CD4-positive, alpha-beta memory T cell (primary cell): ENCODE measurements at regions not wholly inside any gene's neighbourhood (a gene's known extent, or its start where the extent isn't known, plus 50 kb on each side); places are given as distances from the start of the nearest gene placed in this dataset.

Source experiments
- CTCF ChIA-PET: fragments of 350-600 bp; sonication (Branson Sonifier 250); formaldehyde crosslinking; loops from one replicate; lab custom pipeline; 2021; ENCODE audit warnings: inconsistent platforms; ENCODE audit not compliant: partially characterized antibody; lab: Charles Lee
- POLR2A ChIA-PET: fragments of 350-600 bp; sonication (Branson Sonifier 250); formaldehyde crosslinking; loops from one replicate; lab custom pipeline; 2021; ENCODE audit not compliant: partially characterized antibody; lab: Charles Lee
- DNase-seq, 5 donors: peaks; one replicate each; pipeline versions ENCODE4 v3.0.0 to v3.0.0-alpha.2; 2020 to 2022; ENCODE audit warnings: mixed read lengths in 1 of 5
- H3K27ac ChIP-seq: one replicate; pipeline ENCODE4 v1.7.0; 2013; ENCODE audit warnings: low read depth, low read length
- H3K27me3 ChIP-seq: 2 replicates; pipeline ENCODE4 v1.7.0; 2013; ENCODE audit warnings: mild to moderate bottlenecking, low read length, moderate library complexity; ENCODE audit not compliant: insufficient read depth
- H3K36me3 ChIP-seq: 2 replicates; pipeline ENCODE4 v1.7.0; 2013; ENCODE audit warnings: mild to moderate bottlenecking, low read length, moderate library complexity; ENCODE audit not compliant: insufficient read depth
- H3K4me1 ChIP-seq: 2 replicates; pipeline ENCODE4 v1.7.0; 2013; ENCODE audit warnings: mild to moderate bottlenecking, low read length, moderate library complexity; ENCODE audit not compliant: insufficient read depth
- H3K4me3 ChIP-seq, 2 donors: one replicate each; pipeline ENCODE4 v1.7.0; 2013; ENCODE audit warnings: low read length in 2 of 2, mild to moderate bottlenecking in 1 of 2
- H3K9me3 ChIP-seq, 2 donors: one replicate each; pipeline ENCODE4 v1.7.0; 2013; ENCODE audit warnings: low read length in 2 of 2, control low read depth in 1 of 2; ENCODE audit not compliant: control insufficient read depth in 1 of 2
- H3K27ac Mint-ChIP-seq, 7 donors: one replicate each; pipeline ENCODE4 v1.8.0; 2020 to 2021; ENCODE audit warnings: mixed read lengths in 7 of 7, mild to moderate bottlenecking in 6 of 7, inconsistent platforms in 3 of 7, moderate library complexity in 3 of 7
- H3K27me3 Mint-ChIP-seq, 2 donors: one replicate each; pipeline ENCODE4 v1.8.0; 2020 to 2021; ENCODE audit warnings: mixed read lengths in 2 of 2
- H3K36me3 Mint-ChIP-seq, 2 donors: one replicate each; pipeline ENCODE4 v1.8.0; 2020 to 2021; ENCODE audit warnings: mixed read lengths in 2 of 2, inconsistent platforms in 1 of 2, mild to moderate bottlenecking in 1 of 2
- H3K4me1 Mint-ChIP-seq, 4 donors: one replicate each; pipeline ENCODE4 v1.8.0; 2020 to 2021; ENCODE audit warnings: mixed read lengths in 4 of 4, mild to moderate bottlenecking in 1 of 4
- H3K4me3 Mint-ChIP-seq, 8 donors: one replicate each; pipeline ENCODE4 v1.8.0; 2020 to 2021; ENCODE audit warnings: mixed read lengths in 8 of 8, mild to moderate bottlenecking in 7 of 8, moderate library complexity in 6 of 8, inconsistent platforms in 3 of 8
- H3K9me3 Mint-ChIP-seq, 8 donors: one replicate each; pipeline ENCODE4 v1.8.0; 2020 to 2021; ENCODE audit warnings: mixed read lengths in 8 of 8, mild to moderate bottlenecking in 5 of 8, inconsistent platforms in 3 of 8, moderate library complexity in 1 of 8
- intact Hi-C: fragments of 100-400 bp; cut with micrococcal nuclease; formaldehyde crosslinking; loops from one replicate; pipeline ENCODE4 v1.15.1; 2023

DNA sequence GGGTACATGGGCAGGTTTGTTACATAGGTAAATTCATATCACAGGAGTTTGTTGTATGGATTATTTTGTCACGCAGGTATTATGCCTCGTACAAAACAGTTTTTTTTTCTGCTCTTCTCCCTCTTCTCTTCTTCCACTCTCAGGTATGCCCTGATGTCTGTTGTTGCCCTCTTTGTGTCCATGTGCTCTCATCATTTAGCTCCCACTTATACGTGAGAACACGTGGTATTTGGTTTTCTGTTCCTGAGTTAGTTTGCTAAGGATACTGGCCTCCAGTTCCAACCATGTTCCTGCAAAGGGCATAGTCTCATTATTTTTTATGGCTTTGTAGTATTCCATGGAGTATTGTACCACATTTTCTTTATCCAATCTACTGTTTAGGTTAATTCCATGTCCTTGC, 65.7 kb downstream of the UNC5CL start:
- Mint-ChIP-seq H3K4me3 (no peak overlapping the region), H3K36me3 (no peaks in the 10 kb centered on the region), H3K4me1 (no peaks in the 10 kb centered on the region), H3K27ac (no peak overlapping the region), H3K27me3 (peaks cover 26 to 40% of the 10 kb centered on the region in 2 donors), H3K9me3 (peaks cover 0 to 16% (median 6%) of the 10 kb centered on the region in 8 donors)
- no peak for DNase-seq
- Histone ChIP-seq H3K9me3 (no peaks in the 10 kb centered on the region), H3K27ac (no peak overlapping the region), H3K27me3 (no peaks in the 10 kb centered on the region), H3K36me3 (no peaks in the 10 kb centered on the region), H3K4me1 (no peaks in the 10 kb centered on the region), H3K4me3 (no peak overlapping the region)
- CTCF ChIA-PET: no interaction called here
- intact Hi-C loops: no loop called here
- POLR2A ChIA-PET: no interaction called here

DNA sequence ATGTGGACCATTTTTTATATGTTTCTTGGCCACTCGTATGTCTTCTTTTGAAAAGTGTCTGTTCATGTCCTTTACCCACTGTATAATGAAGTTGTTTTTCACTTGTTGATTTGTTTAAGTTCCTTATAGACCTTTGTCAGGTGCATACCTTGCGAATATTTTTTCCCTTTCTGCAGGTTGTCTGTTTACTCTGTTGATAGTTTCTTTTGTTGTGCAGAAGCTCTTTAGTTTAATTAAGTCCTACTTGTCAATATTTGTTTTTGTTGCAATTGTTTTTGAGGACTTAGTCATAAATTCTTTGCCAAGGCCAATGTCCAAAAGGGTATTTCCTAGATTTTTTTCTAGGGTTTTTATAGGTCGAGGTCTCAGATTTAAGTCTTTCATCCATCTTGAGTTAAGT, 66.2 kb downstream of the UNC5CL start:
- no peak for DNase-seq
- no peaks in the 10 kb centered on the region for H3K36me3 Mint-ChIP-seq
- intact Hi-C loops: no loop called here
- no peaks in the 10 kb centered on the region for H3K4me1 ChIP-seq
- H3K27ac Mint-ChIP-seq: no peak overlapping the region
- POLR2A ChIA-PET: no interaction called here
- CTCF ChIA-PET: no interaction called here
- H3K9me3 Mint-ChIP-seq: peaks cover 0 to 16% (median 6%) of the 10 kb centered on the region in 8 donors
- H3K4me3 Mint-ChIP-seq: no peak overlapping the region
- no peaks in the 10 kb centered on the region for H3K4me1 Mint-ChIP-seq
- H3K27me3 ChIP-seq: no peaks in the 10 kb centered on the region
- no peak overlapping the region for H3K4me3 ChIP-seq
- no peaks in the 10 kb centered on the region for H3K36me3 ChIP-seq
- H3K27ac ChIP-seq: no peak overlapping the region
- peaks cover 24 to 40% of the 10 kb centered on the region in 2 donors for H3K27me3 Mint-ChIP-seq
- H3K9me3 ChIP-seq: no peaks in the 10 kb centered on the region

- H3K9me3 ChIP-seq: no peaks in the 10 kb centered on the region
- no peak overlapping the region for H3K27ac ChIP-seq
- H3K4me3 ChIP-seq: no peak overlapping the region
- intact Hi-C loops: no loop called here
- Mint-ChIP-seq H3K27ac (no peak overlapping the region), H3K9me3 (peaks cover 0 to 16% (median 6%) of the 10 kb centered on the region in 8 donors), H3K4me3 (no peak overlapping the region), H3K36me3 (no peaks in the 10 kb centered on the region), H3K27me3 (peaks cover 22 to 37% of the 10 kb centered on the region in 2 donors), H3K4me1 (no peaks in the 10 kb centered on the region)
- ChIA-PET CTCF (no interaction called here), POLR2A (no interaction called here)
- H3K4me1 ChIP-seq: no peaks in the 10 kb centered on the region
- no peaks in the 10 kb centered on the region for H3K36me3 ChIP-seq
- H3K27me3 ChIP-seq: no peaks in the 10 kb centered on the region
- no peak for DNase-seq
Observed at GRCh38 chr6:40972190-40972589, 66.8 kb downstream of the UNC5CL start.

- POLR2A ChIA-PET: no interaction called here
- no peaks in the 10 kb centered on the region for H3K36me3 Mint-ChIP-seq
- H3K9me3 Mint-ChIP-seq: peaks cover 0 to 8% (median 5%) of the 10 kb centered on the region in 8 donors
- DNase-seq: no peak
- Histone ChIP-seq H3K27me3 (no peaks in the 10 kb centered on the region), H3K9me3 (no peaks in the 10 kb centered on the region), H3K4me1 (no peaks in the 10 kb centered on the region), H3K36me3 (no peaks in the 10 kb centered on the region), H3K27ac (no peak overlapping the region), H3K4me3 (no peak overlapping the region)
- CTCF ChIA-PET: interaction anchor here (1.4 kb wide), 1 partner anchor 9 kb away, joined by 3 read pairs; no protein-coding TSS in a partner anchor
- no peak overlapping the region for H3K4me3 Mint-ChIP-seq
- H3K27ac Mint-ChIP-seq: no peak overlapping the region
- H3K4me1 Mint-ChIP-seq: no peaks in the 10 kb centered on the region
- H3K27me3 Mint-ChIP-seq: peaks cover 6 to 14% of the 10 kb centered on the region in 2 donors
- intact Hi-C loops: no loop called here
Observed at GRCh38 chr6:40968620-40969164, 70.3 kb downstream of the UNC5CL start.

- Mint-ChIP-seq H3K27ac (no peak overlapping the region), H3K4me1 (peaks cover 0 to 4% (median 2%) of the 10 kb centered on the region in 4 donors), H3K9me3 (no peaks in the 10 kb centered on the region), H3K36me3 (no peaks in the 10 kb centered on the region), H3K4me3 (no peak overlapping the region), H3K27me3 (peaks cover 1 to 7% of the 10 kb centered on the region in 2 donors)
- H3K4me3 ChIP-seq: no peak overlapping the region
- intact Hi-C loops: no loop called here
- no peaks in the 10 kb centered on the region for H3K36me3 ChIP-seq
- H3K4me1 ChIP-seq: no peaks in the 10 kb centered on the region
- no peaks in the 10 kb centered on the region for H3K9me3 ChIP-seq
- no peak for DNase-seq
- H3K27ac ChIP-seq: no peak overlapping the region
- ChIA-PET POLR2A (no interaction called here), CTCF (no interaction called here)
- no peaks in the 10 kb centered on the region for H3K27me3 ChIP-seq
Observed at GRCh38 chr6:40966860-40967259, 72.2 kb downstream of the UNC5CL start.

DNA sequence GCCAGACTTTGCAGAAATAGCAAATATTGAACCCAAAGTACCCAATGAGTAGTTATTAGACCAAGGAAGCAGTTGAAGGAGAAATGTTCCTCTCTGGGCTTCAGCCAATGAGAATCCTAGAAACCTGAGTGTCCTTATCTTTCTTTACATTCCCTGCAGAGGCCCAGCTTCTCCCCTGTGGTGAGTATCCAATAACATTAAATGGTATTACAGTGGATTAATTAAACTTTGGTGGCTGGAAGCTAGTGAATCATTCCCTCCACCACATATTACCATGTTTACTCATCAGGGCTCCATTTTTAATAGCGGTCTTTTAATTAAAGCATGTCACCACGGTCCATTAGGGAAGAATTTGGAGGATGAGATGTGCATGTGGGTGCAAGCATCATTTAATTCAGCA, 74.0 kb downstream of the UNC5CL start:
- no peaks in the 10 kb centered on the region for H3K9me3 Mint-ChIP-seq
- CTCF ChIA-PET: no interaction called here

GRCh38 chr6:40963019-40963418, 76.0 kb downstream of the UNC5CL start:
- Mint-ChIP-seq H3K4me3 (no peak overlapping the region), H3K27me3 (no peaks in the 10 kb centered on the region), H3K9me3 (no peaks in the 10 kb centered on the region), H3K4me1 (peaks cover 0 to 4% (median 2%) of the 10 kb centered on the region in 4 donors), H3K27ac (no peak overlapping the region), H3K36me3 (no peaks in the 10 kb centered on the region)
- no peak for DNase-seq
- Histone ChIP-seq H3K27me3 (no peaks in the 10 kb centered on the region), H3K4me3 (no peak overlapping the region), H3K9me3 (no peaks in the 10 kb centered on the region), H3K4me1 (no peaks in the 10 kb centered on the region), H3K36me3 (no peaks in the 10 kb centered on the region), H3K27ac (no peak overlapping the region)
- intact Hi-C loops: no loop called here
- ChIA-PET CTCF (interaction anchor here (1.2 kb wide), 1 partner anchor 10 kb away, joined by 3 read pairs; no protein-coding TSS in a partner anchor), POLR2A (no interaction called here)

More for the DNA sequence above, 74.0 kb downstream of the UNC5CL start:
- no peaks in the 10 kb centered on the region for H3K9me3 ChIP-seq
- H3K4me1 Mint-ChIP-seq: peaks cover 0 to 4% (median 2%) of the 10 kb centered on the region in 4 donors
- peaks cover 0 to 4% of the 10 kb centered on the region in 2 donors for H3K27me3 Mint-ChIP-seq
- H3K27ac Mint-ChIP-seq: no peak overlapping the region
- no peak overlapping the region for H3K4me3 Mint-ChIP-seq
- no peak overlapping the region for H3K4me3 ChIP-seq
- no peak overlapping the region for H3K27ac ChIP-seq
- POLR2A ChIA-PET: no interaction called here
- H3K36me3 Mint-ChIP-seq: no peaks in the 10 kb centered on the region
- DNase-seq: no peak
- H3K27me3 ChIP-seq: no peaks in the 10 kb centered on the region
- H3K36me3 ChIP-seq: no peaks in the 10 kb centered on the region
- intact Hi-C loops: no loop called here
- no peaks in the 10 kb centered on the region for H3K4me1 ChIP-seq
